Astrocyte of the cerebellum (primary cell): ENCODE measurements at regions not wholly inside any gene's neighbourhood (a gene's known extent, or its start where the extent isn't known, plus 50 kb on each side); places are given as distances from the start of the nearest gene placed in this dataset.

ENCODE experiments used
- DNase-seq: peaks from one replicate; pipeline ENCODE4 v3.0.0-alpha.2; 2011; ENCODE audit warnings: low read depth
- H3K4me3 ChIP-seq: 2 replicates; pipeline ENCODE4 v1.5.1; 2011; ENCODE audit warnings: mild to moderate bottlenecking, low read depth, low read length, moderate library complexity
- CTCF ChIP-seq: IDR thresholded peaks from 2 replicates; pipeline ENCODE4 v1.5.1; 2012; ENCODE audit warnings: low read length, low read depth, moderate library complexity, mild to moderate bottlenecking; ENCODE audit errors: missing control alignments
- in situ Hi-C: cut with HindIII; loops from 2 replicates; pipeline ENCODE4 v1.10.0; 2017; ENCODE audit warnings: low sequenced_read_pairs

DNA sequence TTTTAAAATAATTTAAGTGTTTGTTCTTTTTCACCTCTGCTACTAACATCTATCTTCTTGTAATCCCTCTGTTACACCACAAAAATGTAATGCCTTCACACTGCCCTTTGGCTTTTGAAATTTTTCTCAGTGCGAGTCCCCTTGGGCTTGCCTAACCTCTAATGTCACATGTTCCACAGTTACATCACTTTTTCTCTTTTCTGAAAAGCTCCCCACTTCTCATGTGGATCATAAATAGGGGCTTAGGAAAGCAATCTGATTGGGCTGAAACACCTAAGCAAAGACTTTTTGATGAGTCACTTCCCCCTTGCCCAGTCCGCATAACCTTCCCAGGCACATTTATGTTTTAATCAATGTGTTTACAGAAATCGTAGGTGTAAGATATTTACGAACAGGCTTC, 288.2 kb downstream of the IPMK start:
- in situ Hi-C loops = no loop called here
- no peak for TF ChIP-seq CTCF
- no peak for DNase-seq
- H3K4me3 ChIP-seq = no peak overlapping the region

- in situ Hi-C loops = no loop called here
- TF ChIP-seq CTCF = no peak
- DNase-seq = no peak
- no peak overlapping the region for H3K4me3 ChIP-seq
Measured at GRCh38 chr10:57977262-57977661, 290.4 kb downstream of the IPMK start.

DNA sequence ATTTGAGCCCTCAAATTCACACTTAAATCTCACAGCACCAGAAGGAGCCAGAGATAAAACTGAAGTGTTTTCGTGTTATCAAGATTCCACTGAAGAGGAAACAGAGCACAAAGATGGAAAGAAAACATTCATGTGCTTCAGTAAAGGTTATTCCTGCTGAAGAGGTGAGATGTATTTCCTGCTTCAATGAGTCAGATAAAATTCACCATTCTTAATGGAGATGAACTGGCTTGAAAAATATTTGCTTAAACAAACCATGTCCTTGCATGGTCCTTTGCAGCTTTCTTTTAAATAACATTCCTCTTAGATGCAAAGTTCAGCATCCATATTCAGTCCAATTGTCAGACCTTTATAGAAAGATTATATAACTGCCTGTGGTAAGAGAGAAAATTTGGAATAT, 294.2 kb downstream of the IPMK start:
- in situ Hi-C loops = no loop called here

DNA sequence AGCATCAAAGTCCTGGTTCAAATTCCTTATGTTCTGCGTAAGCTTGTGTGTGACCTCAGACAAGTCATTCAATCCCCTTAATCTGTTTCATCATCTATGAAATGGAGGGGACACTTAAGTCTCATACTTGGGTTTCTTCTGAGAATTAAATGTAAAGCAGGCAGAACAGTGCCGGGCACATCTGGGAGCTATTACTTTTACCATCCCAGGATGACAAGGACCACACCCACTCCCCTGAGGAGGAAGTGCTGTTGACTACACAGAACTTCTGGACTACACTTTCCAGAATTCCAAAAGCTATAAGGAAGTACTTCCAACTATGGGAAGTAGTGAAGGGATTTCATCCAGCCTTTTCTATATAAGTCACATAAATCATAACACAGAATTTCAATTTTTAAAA, 294.9 kb downstream of the IPMK start:
- H3K4me3 ChIP-seq = no peak overlapping the region
- no peak for DNase-seq
- in situ Hi-C loops = no loop called here
- no peak for TF ChIP-seq CTCF

More for the DNA sequence above, 294.2 kb downstream of the IPMK start:
- no peak overlapping the region for H3K4me3 ChIP-seq
- TF ChIP-seq CTCF = no peak
- DNase-seq = no peak

DNA sequence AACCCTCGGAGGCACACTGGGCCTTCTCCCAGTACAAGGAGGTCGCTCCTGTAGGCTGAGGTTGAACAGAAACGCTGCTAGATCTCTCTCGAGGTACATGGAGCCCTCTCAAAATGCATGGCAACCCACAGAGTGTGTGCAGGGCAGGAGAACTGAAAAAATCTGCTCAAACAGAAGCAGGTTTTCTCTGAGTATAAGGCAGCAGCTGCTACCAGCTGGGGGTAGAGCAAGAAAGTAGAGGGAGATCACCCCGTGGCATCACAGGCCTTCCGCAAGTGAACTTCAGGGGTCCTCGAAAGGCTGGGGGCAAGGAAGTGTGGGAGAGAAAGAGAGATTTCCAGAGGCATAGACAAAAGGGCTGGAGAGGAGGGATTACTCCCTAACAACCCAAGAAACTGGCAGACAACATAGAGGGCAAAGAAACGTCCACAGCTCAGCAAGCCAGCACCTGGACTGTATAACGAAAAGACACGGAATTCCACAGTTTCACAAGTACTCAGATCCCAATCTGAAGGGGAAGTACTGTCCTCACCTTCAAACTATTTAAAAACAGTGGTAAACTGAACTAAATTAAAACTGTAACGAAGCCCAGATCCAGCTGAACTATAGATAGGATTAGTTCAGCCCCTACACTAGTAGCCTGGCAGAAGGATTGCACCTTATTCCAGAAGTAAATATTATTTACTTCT, 299.2 kb downstream of the IPMK start:
- H3K4me3 ChIP-seq = no peak overlapping the region
- DNase-seq = no peak
- TF ChIP-seq CTCF = no peak
- in situ Hi-C loops = no loop called here

GRCh38 chr10:57964351-57964750, 303.3 kb downstream of the IPMK start:
- no peak overlapping the region for H3K4me3 ChIP-seq
- in situ Hi-C loops = no loop called here
- TF ChIP-seq CTCF = no peak
- DNase-seq = peak; percentile 90
